Neural progenitor cell (in vitro differentiated cells): ENCODE measurements at regions not wholly inside any gene's neighbourhood (a gene's known extent, or its start where the extent isn't known, plus 50 kb on each side); places are given as distances from the start of the nearest gene placed in this dataset.
A peak's percentile ranks its signal among the peaks of the same experiment; 100 is the strongest.

ENCODE experiments used
- DNase-seq: peaks from one replicate; pipeline ENCODE4 v3.0.0-alpha.2; 2016; ENCODE audit warnings: low spot score
- H2AFZ ChIP-seq: fragments of 200-600 bp; sonication (generic); replicated peaks from 2 replicates; pipeline ENCODE4 v1.6.1; 2016; ENCODE audit warnings: antibody characterized with exemption
- H3F3A ChIP-seq: fragments of 200-600 bp; sonication (generic); 2 replicates; pipeline ENCODE4 v1.6.1; 2016; ENCODE audit warnings: antibody characterized with exemption, low read depth
- H3K27ac ChIP-seq: fragments of 200-600 bp; sonication (generic); 2 replicates; pipeline ENCODE4 v1.5.1; 2016; ENCODE audit warnings: mild to moderate bottlenecking
- H3K27me3 ChIP-seq: fragments of 200-600 bp; sonication (generic); 2 replicates; pipeline ENCODE4 v1.6.1; 2016; ENCODE audit warnings: mild to moderate bottlenecking, moderate library complexity
- H3K36me3 ChIP-seq: fragments of 200-600 bp; sonication (generic); 2 replicates; pipeline ENCODE4 v1.5.1; 2016
- H3K4me1 ChIP-seq: fragments of 200-600 bp; sonication (generic); 2 replicates; pipeline ENCODE4 v1.6.1; 2016; ENCODE audit warnings: mixed run types
- H3K4me2 ChIP-seq: fragments of 200-600 bp; sonication (generic); 2 replicates; pipeline ENCODE4 v1.6.1; 2016
- H3K4me3 ChIP-seq: fragments of 200-600 bp; sonication (generic); 2 replicates; pipeline ENCODE4 v1.5.1; 2016
- H3K79me2 ChIP-seq: fragments of 200-600 bp; sonication (generic); 2 replicates; pipeline ENCODE4 v1.6.1; 2016; ENCODE audit warnings: low read depth
- H3K9ac ChIP-seq: fragments of 200-600 bp; sonication (generic); 2 replicates; pipeline ENCODE4 v1.6.1; 2016
- H3K9me3 ChIP-seq: fragments of 200-600 bp; sonication (generic); 2 replicates; pipeline ENCODE4 v1.5.1; 2016; ENCODE audit warnings: low read depth
- H4K20me1 ChIP-seq: fragments of 200-600 bp; sonication (generic); 2 replicates; pipeline ENCODE4 v1.6.1; 2016; ENCODE audit warnings: low read depth
- H3K27ac Mint-ChIP-seq: 3 replicates; pipeline ENCODE4 v1.8.0; 2021; ENCODE audit warnings: mixed read lengths
- H3K27me3 Mint-ChIP-seq: 2 replicates; pipeline ENCODE4 v1.8.0; 2022; ENCODE audit warnings: low read depth, mild to moderate bottlenecking, inconsistent platforms, moderate library complexity, mixed read lengths; ENCODE audit not compliant: insufficient read depth
- H3K36me3 Mint-ChIP-seq: 3 replicates; pipeline ENCODE4 v1.8.0; 2021; ENCODE audit warnings: mixed read lengths
- H3K4me1 Mint-ChIP-seq: 3 replicates; pipeline ENCODE4 v1.8.0; 2021; ENCODE audit warnings: mixed read lengths
- H3K4me3 Mint-ChIP-seq: 3 replicates; pipeline ENCODE4 v1.8.0; 2021; ENCODE audit warnings: mild to moderate bottlenecking, moderate library complexity, mixed read lengths
- H3K9me3 Mint-ChIP-seq: 3 replicates; pipeline ENCODE4 v1.8.0; 2020; ENCODE audit warnings: mixed read lengths
- CTCF ChIP-seq: fragments of 200-600 bp; sonication (generic); IDR thresholded peaks from 2 replicates; pipeline ENCODE4 v1.5.1; 2017; ENCODE audit warnings: antibody characterized with exemption, mild to moderate bottlenecking
- EZH2 ChIP-seq: fragments of 200-600 bp; sonication (generic); IDR thresholded peaks from 2 replicates; pipeline ENCODE4 v1.6.1; 2017; ENCODE audit warnings: antibody characterized with exemption, mild to moderate bottlenecking, moderate library complexity
- EZH2phosphoT487 ChIP-seq: fragments of 200-600 bp; sonication (generic); IDR thresholded peaks from 2 replicates; pipeline ENCODE4 v1.6.1; 2017; ENCODE audit warnings: antibody characterized with exemption

- Histone ChIP-seq H3K4me3 (no peak overlapping the region), H4K20me1 (no peaks in the 10 kb centered on the region), H3K79me2 (no peaks in the 10 kb centered on the region), H3K9me3 (no peaks in the 10 kb centered on the region), H3K27ac (no peak overlapping the region), H3K4me2 (no peak overlapping the region), H2AFZ (no peak overlapping the region), H3K36me3 (no peaks in the 10 kb centered on the region), H3F3A (no peaks in the 10 kb centered on the region), H3K9ac (no peak overlapping the region), H3K4me1 (no peaks in the 10 kb centered on the region), H3K27me3 (no peaks in the 10 kb centered on the region)
- no peak for DNase-seq
- Mint-ChIP-seq H3K4me3 (no peak overlapping the region), H3K9me3 (no peaks in the 10 kb centered on the region), H3K36me3 (no peaks in the 10 kb centered on the region), H3K27me3 (peaks cover 4% of the 10 kb centered on the region), H3K4me1 (peaks cover 6% of the 10 kb centered on the region), H3K27ac (no peak overlapping the region)
- TF ChIP-seq EZH2phosphoT487 (no peak), CTCF (no peak), EZH2 (no peak)
These were observed 290.7 kb upstream of the LMCD1 start for GRCh38 chr3:8210882-8211341.

GRCh38 chr3:8212794-8213193 is 288.8 kb upstream of the LMCD1 start:
- Histone ChIP-seq H3K9ac (no peak overlapping the region), H3K36me3 (no peaks in the 10 kb centered on the region), H3K4me1 (no peaks in the 10 kb centered on the region), H4K20me1 (no peaks in the 10 kb centered on the region), H3K4me2 (no peak overlapping the region), H3K27me3 (no peaks in the 10 kb centered on the region), H2AFZ (peak overlapping the region; percentile 26), H3K79me2 (no peaks in the 10 kb centered on the region), H3F3A (no peaks in the 10 kb centered on the region), H3K27ac (no peak overlapping the region), H3K4me3 (no peak overlapping the region), H3K9me3 (no peaks in the 10 kb centered on the region)
- no peaks in the 10 kb centered on the region for H3K36me3 Mint-ChIP-seq
- no peak for DNase-seq
- H3K4me1 Mint-ChIP-seq, result no peaks in the 10 kb centered on the region
- H3K27me3 Mint-ChIP-seq, result no peaks in the 10 kb centered on the region
- no peak overlapping the region for H3K27ac Mint-ChIP-seq
- H3K4me3 Mint-ChIP-seq, result no peak overlapping the region
- no peaks in the 10 kb centered on the region for H3K9me3 Mint-ChIP-seq
- no peak for TF ChIP-seq EZH2phosphoT487
- TF ChIP-seq CTCF, result no peak
- no peak for TF ChIP-seq EZH2

GRCh38 chr3:8213286-8213685 is 288.3 kb upstream of the LMCD1 start:
- Mint-ChIP-seq H3K36me3 (no peaks in the 10 kb centered on the region), H3K27me3 (no peaks in the 10 kb centered on the region), H3K9me3 (no peaks in the 10 kb centered on the region), H3K27ac (no peak overlapping the region), H3K4me1 (no peaks in the 10 kb centered on the region), H3K4me3 (no peak overlapping the region)
- H2AFZ ChIP-seq, result peak overlapping the region; percentile 26
- TF ChIP-seq CTCF (no peak), EZH2 (no peak), EZH2phosphoT487 (no peak)
- no peak overlapping the region for H3K4me2 ChIP-seq
- no peak overlapping the region for H3K4me3 ChIP-seq
- H4K20me1 ChIP-seq, result no peaks in the 10 kb centered on the region
- no peak for DNase-seq
- H3K4me1 ChIP-seq, result no peaks in the 10 kb centered on the region
- H3F3A ChIP-seq, result no peaks in the 10 kb centered on the region
- no peaks in the 10 kb centered on the region for H3K27me3 ChIP-seq
- no peaks in the 10 kb centered on the region for H3K79me2 ChIP-seq
- no peak overlapping the region for H3K9ac ChIP-seq
- no peak overlapping the region for H3K27ac ChIP-seq
- H3K9me3 ChIP-seq, result no peaks in the 10 kb centered on the region
- no peaks in the 10 kb centered on the region for H3K36me3 ChIP-seq

- Histone ChIP-seq H2AFZ (no peak overlapping the region), H3K27me3 (no peaks in the 10 kb centered on the region), H3K79me2 (no peaks in the 10 kb centered on the region), H3F3A (no peaks in the 10 kb centered on the region), H3K9ac (no peak overlapping the region), H3K4me3 (no peak overlapping the region), H3K4me1 (no peaks in the 10 kb centered on the region), H4K20me1 (no peaks in the 10 kb centered on the region), H3K9me3 (no peaks in the 10 kb centered on the region), H3K4me2 (no peak overlapping the region), H3K36me3 (no peaks in the 10 kb centered on the region), H3K27ac (no peak overlapping the region)
- H3K27me3 Mint-ChIP-seq, result no peaks in the 10 kb centered on the region
- no peaks in the 10 kb centered on the region for H3K4me1 Mint-ChIP-seq
- DNase-seq, result no peak
- no peak overlapping the region for H3K4me3 Mint-ChIP-seq
- H3K9me3 Mint-ChIP-seq, result no peaks in the 10 kb centered on the region
- H3K36me3 Mint-ChIP-seq, result no peaks in the 10 kb centered on the region
- TF ChIP-seq EZH2phosphoT487 (no peak), CTCF (no peak), EZH2 (no peak)
- H3K27ac Mint-ChIP-seq, result no peak overlapping the region
These were observed 285.8 kb upstream of the LMCD1 start for GRCh38 chr3:8215821-8216220.
